HG03521 (cell line): ENCODE measurements at regions not wholly inside any gene's neighbourhood (a gene's known extent, or its start where the extent isn't known, plus 50 kb on each side); places are given as distances from the start of the nearest gene placed in this dataset.

ENCODE experiments used
- ATAC-seq: cut with Tn5 transposase; IDR thresholded peaks from one replicate; pipeline ENCODE4 v1.9.1; 2021; ENCODE audit warnings: mild to moderate bottlenecking, moderate library complexity; ENCODE audit not compliant: unreplicated experiment

DNA sequence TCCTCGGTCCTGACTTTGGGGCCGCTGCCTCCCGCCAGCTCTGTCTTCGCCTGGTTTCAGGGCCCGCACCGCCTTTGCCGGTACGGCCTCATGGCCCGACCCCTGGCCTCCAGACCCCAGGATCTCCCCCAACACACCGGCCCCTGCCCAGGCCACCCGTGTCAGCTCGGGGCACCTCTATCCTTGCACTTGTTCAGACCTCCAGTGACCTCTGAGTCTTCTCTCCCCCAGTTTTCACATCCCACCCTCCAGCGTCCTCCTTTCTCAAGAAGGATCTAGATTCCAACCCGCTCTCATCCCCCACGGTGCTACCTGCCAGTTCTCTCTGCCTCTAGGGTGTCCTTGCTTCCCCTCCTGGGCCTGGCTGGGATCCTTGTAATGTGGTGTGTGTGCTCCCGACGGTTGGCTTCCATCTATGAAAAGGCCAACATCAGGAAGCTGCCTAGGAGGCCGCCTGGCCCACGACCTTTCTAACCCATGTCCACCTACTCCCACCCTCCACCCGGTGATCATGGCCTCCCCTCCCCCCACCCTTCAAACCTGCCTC, 61.1 kb downstream of the SPATA31C2 start:
- no peak for ATAC-seq

DNA sequence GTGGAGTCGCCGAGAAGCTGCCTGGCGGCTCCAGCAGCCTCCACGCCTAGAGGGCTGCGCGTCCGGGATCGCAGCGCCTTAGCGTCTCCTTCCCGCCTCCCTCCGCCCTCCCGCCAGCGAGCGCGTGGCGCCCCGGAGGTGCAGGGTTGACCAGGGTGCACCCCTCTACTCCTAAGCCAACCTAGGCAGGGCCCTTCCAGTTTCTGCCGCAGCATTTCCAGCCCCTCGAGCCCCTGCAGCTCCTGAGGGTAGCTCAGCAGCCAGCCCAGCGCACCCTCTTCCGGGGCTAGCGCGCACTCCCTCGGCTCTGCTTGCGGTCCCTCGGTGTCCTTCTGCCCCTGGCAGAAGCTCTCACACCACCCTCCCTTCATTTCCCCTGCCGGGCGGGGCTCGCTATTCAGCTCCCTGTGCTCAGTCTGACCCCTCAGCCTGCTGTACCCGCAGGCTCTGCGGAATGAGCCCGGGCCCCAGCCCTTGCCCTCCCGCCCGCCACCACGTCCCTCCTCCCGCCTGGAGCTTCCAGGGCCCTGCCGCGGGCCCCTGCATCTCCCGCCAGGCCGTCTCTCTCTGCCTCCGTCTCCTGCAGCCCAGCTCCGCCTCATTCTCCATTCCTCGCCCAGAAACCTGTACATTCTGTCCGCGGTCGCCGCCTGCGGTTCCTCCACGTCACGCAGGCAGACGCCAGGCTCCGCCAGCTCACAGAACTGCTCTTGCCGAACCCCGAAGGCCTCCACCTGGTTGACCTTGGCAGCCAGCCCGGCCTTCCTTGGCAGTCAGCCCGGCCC, 61.8 kb downstream of the SPATA31C2 start:
- peak; percentile 47 for ATAC-seq

DNA sequence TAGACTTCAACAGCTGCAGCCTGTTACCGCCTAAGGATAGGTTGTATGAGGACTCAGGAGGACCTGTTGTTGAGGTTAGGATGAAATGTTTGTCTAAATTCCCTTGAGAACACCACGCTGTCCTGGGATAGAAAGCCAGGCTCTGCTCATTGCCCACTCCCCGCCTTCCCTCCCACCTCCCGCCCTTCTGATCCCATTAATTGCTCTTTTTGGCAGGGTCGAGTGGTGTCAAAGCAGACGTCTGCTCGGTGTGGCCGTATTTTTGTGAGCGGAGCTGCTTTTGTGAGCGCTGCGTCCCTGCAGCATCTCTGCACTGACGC, 62.3 kb downstream of the SPATA31C2 start:
- no peak for ATAC-seq

DNA sequence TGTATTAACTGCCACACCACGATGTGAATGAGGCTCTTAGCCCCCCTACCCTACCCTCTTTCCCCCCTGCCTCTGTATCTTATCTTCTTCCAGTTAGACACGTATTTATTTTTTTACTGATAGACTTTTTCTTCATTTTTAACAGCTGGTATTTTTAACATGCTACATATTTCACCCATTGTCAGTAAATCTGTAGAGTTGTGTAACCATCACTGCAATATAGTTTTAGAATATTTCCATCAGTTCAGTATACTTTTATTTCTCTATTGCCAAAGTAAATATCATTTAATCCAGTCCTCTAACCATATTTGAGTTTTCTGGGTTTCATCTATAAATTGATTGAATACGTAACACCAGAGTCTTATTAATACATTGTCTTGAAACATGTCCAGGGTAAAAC, 62.8 kb downstream of the SPATA31C2 start:
- no peak for ATAC-seq

DNA sequence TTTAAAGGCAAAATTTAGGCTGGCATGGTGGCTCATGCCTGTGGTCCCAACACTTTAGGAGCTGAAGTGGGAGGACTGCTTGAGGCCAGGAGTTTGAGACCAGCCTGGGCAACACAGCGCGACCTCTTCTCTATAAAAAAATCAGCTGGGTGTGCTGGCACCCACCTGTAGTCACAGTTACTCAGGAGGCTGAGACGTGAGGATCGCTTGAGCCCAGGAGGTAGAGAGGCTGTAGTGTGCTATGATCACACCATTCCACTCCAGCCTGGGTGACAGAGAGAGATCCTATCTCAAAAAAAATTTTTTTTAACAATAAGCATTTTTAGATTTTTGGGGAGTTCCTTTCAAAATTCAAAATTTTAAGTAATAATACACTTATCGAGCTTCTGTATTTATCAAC, 63.3 kb downstream of the SPATA31C2 start:
- no peak for ATAC-seq

DNA sequence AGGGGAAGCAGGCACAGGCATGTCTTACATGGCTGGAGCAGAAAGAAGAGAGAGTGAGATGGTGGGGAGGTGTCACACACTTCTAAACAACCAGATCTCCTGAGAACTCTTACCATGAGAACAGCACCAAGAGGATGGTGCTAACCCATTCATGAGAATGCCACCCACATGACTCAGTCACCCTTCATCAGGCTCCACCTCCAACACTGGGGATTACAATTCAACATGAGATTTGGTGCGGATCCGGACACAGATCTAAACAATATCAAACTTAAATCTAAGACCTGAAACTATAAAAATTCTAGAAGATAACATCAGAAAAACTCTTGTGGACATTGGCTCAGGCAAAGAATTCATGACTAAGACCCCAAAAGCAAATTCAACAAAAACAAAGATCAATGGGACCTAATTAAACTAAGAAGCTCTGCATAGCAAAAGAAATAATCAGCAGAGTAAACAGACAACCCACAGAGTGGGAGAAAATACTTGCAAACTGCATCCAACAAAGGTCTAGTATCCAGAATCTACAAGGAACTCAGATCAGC, 65.4 kb downstream of the SPATA31C2 start:
- ATAC-seq = no peak

DNA sequence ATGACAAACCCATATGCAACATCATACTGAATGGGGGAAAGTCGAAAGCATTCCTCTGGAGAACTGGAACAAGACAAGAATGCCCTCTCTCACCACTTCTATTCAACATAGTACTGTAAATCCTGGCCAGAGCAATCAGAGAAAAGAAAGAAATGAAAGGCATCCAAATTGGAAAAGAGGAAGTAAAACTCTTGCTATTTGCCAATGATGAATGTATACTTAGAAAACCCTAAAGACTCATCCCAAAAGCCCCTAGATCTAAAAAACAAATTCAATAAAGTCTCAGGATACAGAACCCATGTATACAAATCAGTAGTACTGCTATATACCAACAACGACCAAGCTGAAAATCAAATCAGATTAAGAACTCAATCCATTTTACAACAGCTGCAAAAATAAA, 66.9 kb downstream of the SPATA31C2 start:
- ATAC-seq = no peak

DNA sequence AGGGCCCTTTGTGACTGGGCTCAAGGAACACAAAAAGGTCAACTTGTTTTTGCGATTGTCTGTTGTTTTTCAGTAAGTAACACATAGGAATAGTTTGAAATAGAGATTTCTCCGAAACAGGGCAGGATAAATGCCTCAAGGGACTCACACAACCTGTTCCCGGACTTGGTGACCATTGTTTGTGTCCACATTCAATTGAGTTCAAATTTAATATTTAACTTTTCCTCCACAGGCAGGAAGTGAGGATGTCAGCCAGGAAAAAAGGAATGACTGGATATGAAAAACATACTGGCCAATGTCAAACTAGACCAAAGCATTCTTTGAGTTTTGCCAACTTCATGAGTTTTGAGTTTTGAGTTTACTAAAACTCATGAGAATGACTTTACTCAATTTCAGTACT, 72.7 kb downstream of the SPATA31C2 start:
- no peak for ATAC-seq

DNA sequence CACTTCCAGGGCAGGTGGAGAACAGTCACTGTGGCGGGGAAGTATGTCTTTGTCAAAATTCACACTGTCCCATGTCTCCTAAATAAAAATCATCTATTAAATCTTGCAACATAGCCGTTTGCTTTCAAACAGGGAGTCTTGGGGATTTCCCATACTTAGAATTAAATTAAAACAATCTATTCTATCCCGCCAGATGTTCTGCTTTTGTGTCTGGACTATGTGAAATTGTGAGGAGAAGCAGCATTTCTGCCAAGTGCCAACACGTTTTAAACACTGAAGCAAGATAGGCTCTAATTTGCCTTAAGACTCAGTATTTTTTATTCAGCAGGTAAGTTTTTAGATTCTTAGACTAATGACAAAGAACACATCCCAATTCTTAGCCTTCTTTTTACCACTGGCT, 73.7 kb downstream of the SPATA31C2 start:
- ATAC-seq = no peak

DNA sequence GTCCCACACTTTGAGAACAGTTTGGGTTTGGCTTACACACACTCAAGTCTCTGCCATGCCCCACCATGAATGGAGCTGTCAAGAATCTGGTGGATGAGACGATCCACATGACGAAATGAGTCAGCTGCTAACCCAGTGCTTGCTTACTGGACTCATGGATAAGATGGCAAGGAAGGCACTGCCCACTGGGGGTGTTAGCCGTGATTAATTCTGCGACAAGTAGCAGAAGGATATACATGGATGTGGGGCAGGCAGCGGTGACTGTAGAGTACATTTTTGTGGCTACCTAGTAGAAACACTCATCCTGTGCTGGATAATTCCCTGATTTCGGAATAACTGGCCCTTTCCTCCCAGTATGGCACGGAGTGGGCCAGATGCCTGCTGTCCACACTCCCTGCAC, 77.5 kb downstream of the SPATA31C2 start:
- no peak for ATAC-seq

DNA sequence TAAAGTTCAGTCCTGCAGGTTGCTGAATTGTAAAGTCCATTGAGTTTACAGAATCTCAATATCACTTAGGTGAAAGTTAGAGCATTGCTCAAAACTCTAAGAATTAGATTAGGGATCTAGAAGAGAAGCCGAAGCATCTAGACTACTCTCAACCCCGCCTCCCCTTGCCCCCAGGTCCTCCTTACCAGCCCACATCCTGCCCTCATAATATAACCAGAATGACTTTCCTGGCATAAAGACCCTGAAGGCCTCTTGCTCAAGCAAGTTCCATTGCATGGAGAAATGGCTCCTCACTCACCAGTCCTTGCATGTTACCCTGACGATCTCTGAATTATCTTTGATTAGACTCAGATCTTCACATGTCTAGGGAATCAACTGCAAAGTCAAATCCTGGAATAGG, 78.8 kb downstream of the SPATA31C2 start:
- no peak for ATAC-seq

DNA sequence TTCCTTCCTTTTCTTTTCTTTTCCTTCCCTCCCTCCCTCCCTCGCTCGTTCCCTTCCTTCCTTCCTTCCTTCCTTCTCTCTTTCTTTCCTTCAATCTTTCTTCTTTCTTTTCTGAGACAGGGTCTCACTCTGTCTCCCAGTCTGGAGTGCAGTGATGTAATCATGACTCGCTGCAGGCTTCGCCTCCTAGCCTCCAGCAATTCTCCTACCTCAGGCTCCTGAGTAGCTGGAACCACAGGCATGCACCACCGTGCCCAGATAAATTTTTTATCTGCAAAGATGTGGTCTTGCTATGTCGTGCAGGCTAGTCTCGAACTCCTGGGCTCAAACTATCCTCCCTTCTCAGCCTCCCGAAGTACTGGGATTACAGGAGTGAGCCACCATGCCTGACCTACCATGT, 81.4 kb downstream of the SPATA31C2 start:
- ATAC-seq = no peak

DNA sequence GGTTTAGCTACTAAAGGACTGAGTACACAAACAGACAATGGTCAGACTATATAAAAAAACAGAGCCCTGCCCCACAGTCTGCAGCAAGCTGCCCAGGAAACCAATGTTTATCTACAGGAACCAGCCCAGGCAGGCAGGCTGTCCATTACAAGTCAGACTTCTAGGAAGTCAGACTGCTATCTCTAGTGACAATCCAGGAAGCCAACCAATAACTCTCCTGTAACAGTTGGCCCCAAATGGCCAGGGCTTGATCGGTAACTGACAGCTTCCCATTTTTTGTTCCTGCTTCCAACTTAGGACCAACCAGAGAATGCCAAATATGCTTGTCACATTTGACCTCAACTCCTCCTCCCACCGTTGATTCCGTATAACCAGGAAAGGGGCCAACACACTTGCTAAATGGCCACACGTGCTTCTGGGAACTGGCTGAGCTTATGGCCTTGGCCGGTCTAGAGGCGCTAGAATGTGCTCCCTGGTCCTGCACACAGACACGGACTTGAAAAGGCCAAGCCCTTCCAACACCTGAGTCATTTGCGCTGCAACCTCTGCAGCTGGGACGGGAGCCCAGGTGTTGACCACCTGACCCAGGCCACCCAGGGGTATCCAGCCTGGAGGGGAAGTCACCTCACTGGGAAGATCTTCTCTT, 79.6 kb upstream of the CDK20 start:
- no peak for ATAC-seq

DNA sequence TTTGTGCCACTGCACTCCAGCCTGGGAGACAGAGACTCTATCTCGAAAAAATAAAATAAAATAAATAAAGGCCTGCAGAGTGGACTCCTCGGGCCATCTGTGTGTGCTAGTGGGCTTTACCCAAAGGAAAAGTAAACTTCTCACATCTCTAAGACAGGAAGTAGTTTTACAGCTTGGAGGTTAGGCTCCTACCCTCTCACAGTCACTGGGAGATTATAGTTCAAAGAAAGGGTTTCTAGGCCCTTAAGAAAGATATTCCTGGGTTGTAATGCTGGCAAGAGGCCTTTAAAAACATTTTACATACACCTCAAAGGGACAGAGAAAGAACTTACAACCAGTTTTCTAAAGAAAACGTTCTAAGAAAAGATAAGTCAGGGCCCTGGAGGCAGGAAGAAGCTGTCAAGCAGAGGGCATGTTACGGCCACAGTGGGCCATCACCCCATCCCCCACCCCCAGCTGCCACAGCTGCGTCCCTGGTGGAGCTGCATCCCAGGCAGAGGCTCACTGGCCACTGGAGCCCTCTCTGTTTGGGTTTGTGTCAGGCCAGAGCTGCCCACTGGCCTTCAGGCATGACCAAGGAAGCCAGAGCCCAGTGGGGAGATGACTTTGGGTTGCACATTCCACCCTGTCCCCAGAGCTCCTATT, 78.1 kb upstream of the CDK20 start:
- no peak for ATAC-seq

DNA sequence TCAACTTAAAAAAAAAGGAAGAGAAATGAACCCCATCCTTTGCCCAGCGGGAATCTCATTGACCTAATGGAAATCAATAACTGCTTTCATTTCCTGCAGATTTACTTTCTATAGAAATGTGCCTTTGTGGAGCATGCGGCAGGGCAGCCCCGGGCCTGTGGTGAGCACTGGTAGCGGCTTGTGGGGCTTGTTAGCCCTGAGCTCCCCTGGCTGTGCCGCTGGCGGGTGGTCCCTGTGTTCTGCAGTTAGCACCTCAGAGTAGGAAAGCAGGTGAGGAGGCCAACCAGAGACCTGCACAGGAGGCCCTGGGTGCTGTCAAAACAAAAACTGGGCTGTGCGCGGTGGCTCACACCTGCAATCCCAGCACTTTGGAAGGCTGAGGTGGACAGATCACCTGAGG, 76.8 kb upstream of the CDK20 start:
- no peak for ATAC-seq

DNA sequence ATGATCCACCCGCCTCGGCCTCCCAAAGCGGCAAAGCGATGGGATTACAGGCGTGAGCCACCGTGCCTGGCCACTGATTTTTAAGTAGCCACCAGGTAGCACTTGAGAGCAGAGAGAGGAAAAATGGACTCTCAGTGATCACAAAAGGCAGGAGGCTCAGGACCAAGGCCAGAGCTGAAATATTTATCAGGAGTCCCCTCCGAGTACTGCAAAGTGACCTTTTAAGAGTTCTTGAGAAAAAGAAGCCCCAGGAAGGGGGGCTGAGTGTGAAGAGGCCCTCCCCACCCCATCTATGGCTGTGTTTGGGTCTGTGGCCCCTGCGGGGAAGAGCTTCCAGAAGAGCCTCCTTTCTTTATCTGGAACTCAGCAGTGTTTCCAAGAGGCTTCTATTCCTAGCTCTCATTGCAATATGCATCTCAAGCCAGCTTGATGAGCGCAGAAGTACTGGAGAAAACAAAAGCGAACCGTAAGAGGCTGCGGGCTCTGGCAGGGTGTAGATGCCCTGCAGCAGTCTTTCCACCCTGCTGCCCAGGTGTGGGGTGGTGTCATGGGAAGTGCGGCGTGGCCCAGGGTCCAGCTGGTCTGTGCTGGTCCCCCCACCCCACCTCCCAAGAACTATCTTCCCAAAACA, 75.5 kb upstream of the CDK20 start:
- no peak for ATAC-seq

DNA sequence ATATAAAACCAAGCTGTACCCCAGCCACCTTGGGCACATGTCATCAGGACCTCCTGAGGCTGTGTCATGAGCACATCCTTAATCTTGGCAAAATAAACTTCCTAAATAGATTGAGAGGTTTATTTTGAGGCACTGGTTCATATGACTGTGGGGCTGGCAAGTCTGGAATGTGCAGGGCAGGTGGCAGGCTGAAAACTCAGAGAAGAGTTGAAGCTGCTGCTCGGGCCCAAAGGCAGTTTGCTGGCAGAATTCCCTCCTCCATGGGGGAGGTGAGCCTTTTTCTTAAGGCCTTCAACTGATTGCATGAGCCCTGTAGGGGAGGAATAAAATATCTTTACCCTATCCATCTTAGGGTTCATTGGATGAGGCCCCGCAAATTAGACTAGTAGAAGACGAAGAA, 72.2 kb upstream of the CDK20 start:
- no peak for ATAC-seq

DNA sequence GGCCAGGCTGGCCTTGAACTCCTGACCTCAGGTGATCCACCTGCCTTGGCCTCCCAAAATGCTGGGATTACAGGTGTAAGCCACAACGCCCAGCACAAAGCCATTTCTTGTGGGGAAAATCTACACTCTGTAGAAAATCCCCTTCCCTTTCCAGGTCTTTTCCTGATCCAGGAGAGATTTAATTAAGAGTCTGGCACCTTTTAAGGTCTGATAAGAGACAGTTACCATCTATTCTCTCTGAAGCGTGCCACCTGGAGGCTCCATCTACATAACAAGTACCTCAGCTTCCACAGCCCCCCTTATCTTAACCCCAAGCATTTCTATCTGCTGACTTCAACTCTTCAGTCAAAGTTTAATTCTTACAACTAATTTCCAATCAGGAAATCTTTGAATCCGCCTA, 71.4 kb upstream of the CDK20 start:
- no peak for ATAC-seq

DNA sequence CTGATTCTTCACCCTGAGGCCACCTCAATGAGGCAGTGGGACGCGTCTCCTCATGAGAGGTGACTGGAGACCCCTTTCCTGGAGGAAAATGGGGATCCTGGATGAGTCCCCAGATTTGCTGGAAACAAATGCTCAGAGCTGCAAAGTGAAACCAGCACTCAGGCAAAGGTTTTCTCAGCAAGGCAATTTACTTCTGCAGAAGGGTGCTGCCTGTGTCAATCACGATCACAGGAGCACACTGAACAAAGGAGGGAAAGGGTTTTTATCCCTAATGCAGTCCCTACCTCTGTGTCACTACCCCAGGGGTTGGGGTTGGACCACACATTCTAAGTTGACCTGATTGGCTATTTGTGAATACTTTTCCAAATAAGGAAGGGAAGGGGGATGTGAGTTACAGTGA, 69.9 kb upstream of the CDK20 start:
- no peak for ATAC-seq

DNA sequence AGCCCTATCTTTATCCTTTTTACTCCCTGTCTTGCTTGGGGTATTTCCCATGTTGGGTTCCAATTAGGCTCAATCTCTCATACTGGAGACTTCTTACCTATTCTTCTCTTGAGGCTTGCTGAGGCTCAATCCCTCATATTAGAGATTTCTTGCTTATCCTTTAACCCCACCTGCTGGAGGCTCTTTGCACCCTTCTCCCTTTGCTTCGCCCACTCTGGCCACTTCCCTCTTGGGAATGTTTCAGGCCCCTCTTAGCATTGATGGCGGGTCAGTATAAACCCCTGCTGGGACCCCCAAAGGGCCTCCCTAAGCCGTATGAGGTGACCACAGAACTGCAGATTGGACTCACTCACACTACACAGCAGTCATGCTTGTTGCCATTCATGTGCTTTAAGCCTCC, 69.3 kb upstream of the CDK20 start:
- no peak for ATAC-seq

DNA sequence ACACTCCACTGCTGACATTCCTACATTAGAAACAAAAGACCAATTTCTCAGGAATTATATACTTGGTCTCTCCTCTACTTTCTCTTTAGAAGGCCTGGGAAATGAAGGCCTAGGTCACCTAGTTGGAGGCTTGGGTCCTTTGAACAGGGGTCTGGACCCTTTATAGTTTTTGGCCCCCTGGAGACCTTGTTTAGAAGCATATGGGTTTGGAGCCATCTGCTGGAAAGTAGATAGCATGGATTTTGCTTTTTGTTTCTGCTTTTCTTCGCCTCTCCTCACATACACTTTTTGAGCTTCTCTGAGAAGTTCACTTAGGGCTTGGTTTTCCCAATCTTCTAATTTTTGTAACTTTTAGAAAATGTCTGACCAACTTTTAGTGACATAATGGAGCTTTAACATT, 67.1 kb upstream of the CDK20 start:
- no peak for ATAC-seq
